Dermis microvascular lymphatic vessel endothelial cell (primary cell): ENCODE measurements at regions not wholly inside any gene's neighbourhood (a gene's known extent, or its start where the extent isn't known, plus 50 kb on each side); places are given as distances from the start of the nearest gene placed in this dataset.

ENCODE experiments used
- DNase-seq, 2 donors: peaks; one replicate each; pipeline versions ENCODE4 v3.0.0 to v3.0.0-alpha.2; 2010; ENCODE audit warnings: low read depth in 2 of 2

DNA sequence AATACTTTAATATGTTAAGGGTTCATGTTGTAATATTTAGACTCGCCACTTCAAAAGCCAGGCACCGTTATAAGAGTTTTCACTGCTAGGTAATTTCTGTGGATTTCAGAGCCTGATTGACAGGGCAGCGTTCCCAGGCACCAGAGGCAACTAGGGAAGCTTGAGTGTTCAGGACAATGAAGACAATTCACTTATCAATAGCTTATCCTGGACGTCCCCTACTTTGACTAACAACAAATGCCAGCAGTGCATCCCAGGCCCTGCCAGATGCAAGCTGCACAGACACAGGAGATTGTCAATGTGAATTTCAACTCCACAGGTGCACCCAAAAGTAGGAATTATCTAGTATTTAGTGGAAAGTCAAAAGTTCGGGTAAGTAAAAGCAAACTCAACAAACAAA lies 179.3 kb upstream of the GYPC start:
- DNase-seq: no peak

DNA sequence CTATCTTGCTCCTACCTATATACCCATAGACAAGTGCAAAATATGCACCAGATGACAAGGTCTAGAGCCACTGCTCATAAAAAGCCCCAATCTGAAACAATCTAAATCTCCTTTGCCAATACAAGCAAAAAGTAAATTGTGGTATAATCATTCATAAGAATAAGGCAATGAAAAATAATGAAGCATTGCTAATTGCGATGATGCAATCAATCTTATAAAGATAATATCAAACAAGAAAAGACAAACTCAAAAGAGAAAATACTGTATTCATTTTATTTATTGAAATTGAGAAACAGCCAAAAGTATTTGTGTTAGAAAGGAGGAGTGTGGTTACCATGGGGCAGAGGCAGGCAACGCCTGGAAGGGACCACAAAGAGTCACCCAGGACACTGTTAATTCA lies 175.9 kb upstream of the GYPC start:
- no peak for DNase-seq

DNA sequence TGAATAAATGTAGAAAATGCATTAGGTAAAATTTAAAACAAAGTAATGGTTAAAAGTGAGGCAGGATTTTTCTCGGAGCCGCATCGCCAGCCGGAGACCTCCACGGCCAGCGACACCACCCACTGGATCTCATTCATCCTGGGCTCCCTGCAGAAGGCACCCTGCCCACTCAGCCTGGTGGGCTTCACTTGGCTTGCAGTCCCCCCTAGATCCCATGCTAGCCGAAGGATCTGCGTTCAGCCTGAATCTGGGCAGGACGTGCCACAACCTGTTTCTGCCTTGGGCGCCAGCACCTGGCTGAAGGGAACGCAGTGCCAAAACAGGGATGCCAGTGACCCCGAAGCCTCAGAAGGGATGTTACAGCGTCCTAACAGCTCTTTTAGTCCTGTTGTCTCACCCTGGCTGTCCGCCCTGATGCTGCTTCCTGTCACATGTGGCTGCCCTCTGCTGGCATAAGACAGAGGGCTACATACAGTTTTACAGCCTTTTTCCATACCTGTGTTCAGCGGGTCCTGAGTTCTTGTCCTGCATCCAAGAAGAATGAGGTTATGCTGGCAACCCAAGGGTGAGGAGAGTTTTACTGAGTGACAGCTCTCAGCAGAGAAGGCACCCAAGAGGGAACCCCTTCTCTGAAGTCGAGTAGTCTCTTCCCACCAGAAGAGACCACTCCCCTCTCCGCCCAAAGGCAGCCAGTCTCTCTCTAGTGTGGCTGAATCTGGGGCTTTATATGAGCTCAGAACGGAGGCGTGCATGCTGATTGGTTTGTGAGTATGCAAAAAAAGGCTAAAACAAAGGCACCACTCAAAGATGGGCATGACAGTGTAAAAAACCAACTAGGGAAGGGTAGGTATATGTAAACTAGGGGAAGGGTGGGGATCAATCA lies 173.1 kb upstream of the GYPC start:
- DNase-seq: peak; percentile 4 to 7

DNA sequence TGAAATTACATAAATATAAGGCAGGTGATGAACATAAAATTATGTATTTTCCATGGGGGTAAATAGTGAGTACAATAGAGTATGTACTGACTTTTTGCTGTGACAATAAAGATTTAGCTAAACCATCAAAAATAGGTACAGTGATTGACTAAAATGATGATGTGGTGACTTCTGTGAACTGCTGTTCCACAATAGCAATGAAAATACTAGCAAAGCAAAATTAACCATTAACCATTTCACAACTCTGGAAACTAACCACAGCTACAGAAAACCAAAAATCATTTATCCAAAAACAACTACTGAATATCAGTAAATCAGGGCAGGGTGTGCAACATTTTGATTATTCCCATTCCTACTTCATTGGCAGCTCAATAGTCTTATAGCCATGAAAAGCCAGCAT lies 161.4 kb upstream of the GYPC start:
- DNase-seq: no peak

DNA sequence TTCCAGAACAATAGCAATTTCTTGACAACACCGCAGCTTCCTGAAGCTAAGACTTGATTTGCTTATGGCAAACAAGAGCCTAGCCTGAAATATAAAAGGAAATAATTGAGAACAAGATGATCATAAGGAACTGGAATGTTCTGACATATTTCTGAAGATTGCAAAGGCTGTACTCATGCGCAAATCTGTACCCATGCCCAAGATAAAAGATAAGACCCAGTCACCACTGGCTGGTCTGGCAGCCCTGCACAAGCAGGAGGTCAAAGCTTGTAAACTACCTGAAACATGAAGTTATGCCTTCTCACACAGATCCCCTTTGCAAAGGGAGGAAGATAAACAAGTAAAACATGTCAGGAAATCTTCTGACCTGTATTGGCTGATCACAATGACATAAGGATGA lies 160.8 kb upstream of the GYPC start:
- no peak for DNase-seq

DNA sequence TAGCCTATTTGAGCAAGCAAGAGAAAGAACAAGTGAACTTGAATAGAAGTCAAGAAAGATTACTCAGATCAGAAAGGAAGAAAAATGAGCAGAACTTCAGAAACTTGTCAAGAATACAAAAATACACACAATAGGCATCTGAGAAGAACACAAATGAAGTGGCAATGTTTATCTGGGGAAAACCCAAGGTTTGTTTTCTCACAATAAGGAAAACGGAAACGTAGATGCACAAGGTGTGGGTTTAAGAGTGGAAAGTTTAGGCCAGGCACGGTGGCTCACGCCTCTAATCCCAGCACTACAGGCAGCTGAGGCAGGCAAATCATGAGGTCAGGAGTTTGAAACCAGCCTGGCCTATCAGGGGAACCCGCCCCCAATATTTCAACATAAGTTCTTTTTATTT lies 159.5 kb upstream of the GYPC start:
- no peak for DNase-seq

DNA sequence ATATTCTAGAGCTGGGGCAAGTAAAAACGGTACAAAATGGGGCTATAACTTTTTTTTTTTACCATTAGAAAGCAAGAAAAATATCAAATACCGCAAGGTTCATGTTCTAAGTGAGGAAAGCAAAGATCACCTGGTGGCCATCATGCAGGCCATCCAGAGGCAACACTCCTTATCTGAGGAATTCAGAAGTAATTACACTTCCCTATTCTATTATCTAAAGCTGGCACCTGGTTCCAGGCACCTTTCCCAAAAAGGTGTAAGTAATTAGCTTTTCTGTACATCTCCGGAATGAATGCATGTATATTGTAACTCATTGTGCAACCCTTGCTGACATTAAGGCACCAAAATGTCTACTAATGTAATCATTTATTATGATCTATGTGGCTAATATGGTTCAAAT lies 152.5 kb upstream of the GYPC start:
- DNase-seq: no peak

DNA sequence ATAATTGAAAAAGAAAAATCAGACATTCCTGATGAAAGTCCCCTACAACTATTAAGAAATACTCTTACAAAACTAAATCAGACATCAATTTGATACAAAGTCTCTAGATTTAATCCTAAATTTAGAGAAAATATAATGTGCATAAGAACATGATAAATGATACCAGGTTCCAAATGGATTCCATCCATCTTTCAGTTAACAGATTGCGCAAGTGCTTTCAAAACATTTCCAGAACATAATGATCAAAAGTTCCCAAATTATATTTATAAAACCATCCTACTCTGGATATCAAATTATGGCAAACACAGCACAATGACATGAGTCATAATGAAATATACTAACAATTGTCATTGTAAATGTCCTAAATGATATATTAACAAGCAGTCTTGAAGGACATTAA lies 151.0 kb upstream of the GYPC start:
- no peak for DNase-seq

DNA sequence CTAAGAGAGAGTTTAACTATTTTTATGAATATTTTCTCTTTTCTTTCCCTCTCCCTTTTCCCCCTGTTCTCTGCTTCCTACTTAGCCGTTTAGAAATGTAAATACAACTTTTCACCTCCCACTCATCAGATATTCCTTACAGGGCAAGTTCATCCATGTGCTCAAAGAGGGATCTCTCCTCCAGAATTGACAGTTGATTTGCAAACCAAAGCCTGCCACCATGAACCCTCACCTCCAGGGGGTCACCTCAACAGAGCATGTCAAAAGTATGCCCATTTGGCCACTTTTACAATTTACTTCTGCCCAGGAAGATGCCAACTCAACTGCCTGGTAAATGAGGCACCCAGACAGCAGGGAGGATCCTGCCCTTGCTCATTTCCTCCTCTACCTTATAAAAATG lies 149.2 kb upstream of the GYPC start:
- DNase-seq: no peak

DNA sequence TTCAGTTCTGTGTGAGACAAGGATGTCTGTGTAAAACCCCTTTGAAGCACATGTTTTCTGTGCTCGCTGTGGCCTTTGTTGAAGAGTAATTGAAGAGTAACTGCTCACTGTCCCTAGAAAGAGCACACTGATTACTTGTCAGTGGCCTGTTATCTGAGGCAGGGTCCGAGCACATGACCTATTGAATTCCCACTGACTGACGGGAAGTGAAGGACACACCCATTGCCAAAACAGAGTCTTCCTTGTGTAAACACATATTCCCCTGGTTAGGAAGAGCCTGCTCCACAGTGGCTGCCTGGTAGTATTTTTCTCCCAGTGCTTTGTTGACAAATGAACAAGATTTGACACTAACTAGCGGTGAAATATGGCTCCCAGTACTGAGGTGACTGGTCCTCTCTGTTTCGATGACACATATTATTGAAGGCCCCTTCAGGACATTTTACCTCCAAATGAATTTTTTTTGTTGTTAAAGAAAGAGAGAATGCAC lies 148.5 kb upstream of the GYPC start:
- peak; percentile 30 to 79 for DNase-seq

DNA sequence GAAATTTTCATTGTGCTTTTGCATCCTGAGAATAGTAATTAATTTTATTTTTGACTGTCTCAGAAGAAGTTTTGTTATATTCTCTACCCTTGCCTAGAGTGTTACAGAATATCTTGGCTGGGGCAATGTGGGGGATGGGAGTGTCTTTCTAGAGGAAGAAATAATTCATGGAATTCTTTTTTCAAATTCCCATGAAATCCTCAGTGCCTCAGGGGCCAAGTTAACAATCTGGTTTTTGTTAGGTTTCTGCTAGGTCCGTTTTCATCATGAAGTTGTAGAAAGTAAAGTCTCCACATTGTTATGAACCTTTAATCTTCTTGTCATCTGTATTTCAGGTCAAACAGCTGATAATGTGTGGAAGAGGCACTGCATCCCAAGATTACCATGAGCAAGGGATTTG lies 145.6 kb upstream of the GYPC start:
- no peak for DNase-seq

DNA sequence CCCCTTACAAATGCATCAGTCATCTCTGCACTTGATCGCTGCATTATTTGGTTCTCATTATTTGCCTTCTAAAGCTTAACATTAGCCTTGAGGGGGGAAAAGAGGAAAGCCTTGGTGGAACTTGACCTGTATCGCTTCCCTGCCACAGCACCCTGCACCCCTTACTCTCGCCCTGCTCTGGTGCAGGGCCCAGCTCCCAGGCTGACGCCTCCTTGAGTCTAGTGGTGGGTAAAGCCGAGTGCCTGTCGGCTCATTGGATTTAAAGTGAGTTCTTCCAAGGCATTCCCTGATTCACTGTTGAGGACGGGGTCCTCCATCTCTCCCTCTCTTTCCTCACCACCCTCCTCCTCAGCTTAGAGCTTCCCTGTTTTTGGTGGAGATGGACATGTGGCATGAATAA lies 145.0 kb upstream of the GYPC start:
- DNase-seq: no peak

DNA sequence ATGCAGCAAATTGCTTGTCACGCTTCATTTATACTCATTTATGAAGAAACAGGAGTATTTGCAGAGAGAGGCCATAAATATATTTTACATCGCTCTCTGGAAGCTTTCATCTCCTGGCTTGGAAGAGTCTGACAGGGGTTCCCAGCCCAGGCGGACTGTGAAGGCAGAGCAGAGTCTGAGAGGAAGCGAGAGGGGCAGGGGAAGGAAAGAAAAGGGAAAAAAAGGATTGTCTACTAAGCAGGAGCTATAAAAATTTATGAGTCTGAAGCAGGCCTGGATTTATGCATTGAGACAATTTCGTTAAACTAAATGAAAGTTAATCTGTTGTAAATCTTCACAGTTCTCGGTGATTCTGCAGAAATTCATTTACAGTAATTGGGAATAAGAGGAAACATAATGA lies 143.9 kb upstream of the GYPC start:
- no peak for DNase-seq

DNA sequence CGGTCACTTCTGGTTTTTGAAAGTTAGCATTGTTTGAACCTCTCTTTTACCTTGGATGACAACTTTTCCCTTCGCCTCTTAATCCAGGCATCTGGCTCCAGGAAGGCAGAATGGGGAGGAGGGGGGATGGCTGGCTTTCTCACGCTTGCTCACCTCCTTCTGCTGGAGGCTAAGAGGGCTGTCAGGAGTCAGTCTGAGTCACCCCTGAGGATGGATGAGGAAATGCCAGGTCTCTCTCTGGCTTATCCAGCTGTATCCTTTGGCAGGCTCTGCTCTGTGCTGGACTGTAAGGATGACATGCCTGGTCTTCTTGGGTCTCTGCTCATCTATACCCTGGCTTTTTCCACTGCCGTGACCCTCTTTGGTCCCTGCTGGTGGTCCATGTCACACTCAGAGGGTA lies 142.9 kb upstream of the GYPC start:
- peak in 1 of 2 donors; percentile 93 for DNase-seq

DNA sequence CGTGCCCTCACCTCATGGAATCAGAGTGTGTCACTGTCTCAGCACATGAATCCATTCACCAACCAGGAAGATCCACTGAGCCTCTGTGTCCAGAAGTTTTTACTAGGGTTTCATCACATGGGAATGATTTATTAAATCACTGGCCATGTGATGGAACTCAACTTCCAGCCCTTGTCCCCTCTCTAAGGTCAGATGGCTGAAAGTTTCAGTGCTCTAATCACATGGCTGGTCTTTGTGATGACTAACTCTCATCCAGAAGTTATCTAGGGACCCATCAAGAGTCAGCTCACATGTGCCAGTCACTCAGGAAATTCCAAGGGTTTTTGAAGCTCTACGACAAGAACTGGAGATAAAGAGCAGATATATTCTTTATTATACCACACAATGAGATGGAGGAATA lies 140.5 kb upstream of the GYPC start:
- DNase-seq: peak in 1 of 2 donors; percentile 53

DNA sequence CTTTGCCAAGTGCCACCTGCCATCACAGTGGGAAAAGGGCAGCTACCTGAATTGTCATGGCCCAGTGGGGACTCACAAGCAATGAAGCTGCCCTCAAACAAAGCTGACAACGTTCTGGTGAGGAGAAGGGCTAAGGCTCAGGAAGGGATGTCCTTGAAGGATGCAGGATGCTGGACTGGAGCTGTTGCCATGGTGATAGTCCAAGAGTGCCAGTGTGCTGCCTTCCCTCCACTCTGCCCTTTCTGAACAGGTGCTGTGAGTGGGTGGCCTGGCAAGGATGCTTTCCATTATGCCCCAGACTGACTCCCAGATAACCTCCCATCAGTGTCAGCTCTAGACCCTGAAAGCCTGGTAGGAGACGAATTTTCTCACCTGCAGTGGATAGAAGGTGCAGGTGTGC lies 137.8 kb upstream of the GYPC start:
- no peak for DNase-seq

DNA sequence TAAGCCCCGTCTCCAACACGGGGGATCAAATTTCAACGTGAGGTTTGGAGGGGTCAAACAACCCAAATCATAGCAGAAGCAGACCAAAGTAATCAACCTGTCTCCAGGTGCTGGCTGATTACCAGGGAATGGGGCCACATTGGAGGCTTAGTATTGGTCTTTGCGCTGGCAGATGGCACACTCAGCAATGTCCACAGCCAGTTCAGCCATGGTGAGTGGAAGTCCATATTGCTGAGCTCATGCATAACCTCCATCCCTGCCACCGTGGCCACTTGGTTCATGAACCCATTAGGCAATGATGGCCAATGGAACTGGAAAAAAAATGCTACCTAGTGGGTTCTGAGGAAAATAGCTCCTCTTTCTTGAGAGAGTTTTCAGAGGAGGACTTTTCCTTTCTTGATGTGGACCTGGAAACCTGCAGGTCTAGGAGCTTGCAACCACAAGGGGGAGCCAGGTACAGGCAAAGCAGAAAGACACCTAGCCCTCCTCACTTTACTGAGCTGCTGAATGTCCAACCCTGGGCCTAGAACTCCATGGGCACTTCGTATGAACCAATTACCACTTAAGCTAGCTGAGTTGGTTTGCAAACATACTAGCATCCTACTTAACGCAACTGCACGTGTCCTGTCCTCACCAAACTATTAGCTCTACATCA lies 128.0 kb upstream of the GYPC start:
- DNase-seq: peak; percentile 71 to 72

DNA sequence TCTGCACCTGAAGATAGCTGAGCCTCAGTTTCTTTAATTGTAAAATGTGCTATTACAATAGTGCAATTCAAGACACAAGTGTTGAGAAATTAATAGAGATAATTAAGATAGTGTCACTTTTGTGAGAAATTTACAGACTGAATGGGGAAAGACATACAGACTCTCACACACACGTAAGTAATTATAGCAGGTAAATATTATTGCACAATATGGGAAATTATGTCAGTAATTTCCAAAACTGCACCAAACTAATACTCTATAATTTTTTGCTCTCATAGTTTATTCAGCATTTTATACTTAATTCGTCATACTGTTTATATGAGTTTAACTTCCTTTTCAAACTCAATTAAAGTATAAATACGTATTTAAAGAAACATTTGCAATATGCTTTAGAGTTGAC lies 124.9 kb upstream of the GYPC start:
- no peak for DNase-seq

DNA sequence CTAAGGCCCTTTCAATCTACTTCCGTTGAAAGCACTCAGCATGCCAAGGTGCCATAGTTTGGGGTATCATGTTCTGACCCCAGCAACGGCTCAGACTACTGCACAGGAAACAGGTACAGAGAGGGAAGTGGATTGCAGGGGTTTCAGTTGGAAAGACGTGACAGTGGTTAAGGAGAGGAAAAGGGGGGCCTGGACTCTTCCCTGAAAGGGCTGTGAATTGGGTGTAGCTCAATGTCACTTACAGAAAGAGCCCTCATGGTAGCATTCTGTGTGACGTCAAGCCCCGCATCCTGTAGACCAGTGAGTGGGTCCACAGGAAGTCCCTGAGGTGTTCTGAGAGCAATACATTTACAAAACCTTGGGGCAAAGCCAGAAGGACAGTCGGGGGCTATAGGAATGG lies 121.5 kb upstream of the GYPC start:
- DNase-seq: no peak

DNA sequence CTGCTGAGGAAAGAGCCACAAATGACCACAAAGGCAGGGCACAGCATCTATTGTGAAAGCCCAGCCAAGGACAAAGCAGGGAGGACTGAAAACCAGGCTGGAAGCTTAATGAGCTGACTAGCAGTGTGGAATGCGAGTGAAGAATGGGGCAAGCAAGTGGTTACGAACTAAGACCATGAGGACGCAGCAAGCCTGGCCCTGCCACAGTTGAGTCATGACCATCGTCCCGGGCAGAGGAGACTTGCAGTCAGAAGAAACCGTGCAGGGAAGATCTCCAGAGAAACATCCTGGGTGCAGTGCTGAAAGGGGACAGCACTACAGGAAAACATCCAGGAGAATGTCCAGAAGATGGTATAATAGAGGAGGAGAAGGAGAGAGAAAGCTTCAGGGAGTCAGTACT lies 120.5 kb upstream of the GYPC start:
- no peak for DNase-seq

DNA sequence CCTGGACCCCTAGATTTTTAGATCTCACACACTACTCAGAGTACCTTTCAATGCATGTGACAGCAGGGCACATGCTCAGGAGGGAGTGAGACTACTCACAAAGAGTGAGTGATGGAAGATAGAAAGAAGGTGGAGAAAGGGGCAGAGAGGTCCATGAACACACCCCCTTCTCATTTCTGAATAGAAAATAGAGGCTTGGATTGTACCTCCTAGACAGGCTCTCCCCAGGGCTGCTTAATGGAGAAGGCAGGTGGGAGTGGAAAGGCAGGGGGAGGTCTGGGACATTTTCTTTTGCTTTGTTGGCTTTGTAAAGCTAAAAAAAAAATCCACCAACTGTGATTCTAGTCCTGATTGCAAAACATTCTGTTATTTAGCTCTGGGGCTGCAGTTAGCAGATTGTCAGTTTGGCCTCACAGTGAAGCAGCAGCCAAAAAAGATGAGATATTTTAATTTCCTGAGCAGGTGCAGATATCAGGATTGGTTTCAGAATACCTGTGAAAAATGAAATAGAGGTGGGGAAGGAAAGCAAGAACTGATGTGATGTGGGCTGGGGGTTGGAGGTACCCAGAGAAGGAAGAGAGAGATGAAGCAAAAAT lies 119.3 kb upstream of the GYPC start:
- no peak for DNase-seq

DNA sequence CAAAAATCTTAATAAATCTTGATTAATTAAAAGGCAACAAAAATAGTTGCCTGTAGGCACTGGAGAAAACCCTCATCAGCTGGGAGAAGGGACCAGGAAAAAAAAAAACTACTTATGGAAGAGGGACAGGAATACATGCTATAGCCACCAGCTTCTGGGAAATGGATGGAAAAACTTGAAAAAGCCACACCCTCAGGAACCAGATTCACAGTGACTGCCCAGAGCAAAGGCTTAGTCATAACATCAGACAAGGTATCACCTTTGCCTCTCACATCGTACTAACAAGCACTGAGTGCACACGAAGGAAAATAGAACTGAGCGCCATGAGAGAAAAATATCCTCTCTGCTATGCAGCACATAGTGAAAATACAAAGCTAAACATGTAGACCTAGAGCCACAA lies 116.9 kb upstream of the GYPC start:
- no peak for DNase-seq

DNA sequence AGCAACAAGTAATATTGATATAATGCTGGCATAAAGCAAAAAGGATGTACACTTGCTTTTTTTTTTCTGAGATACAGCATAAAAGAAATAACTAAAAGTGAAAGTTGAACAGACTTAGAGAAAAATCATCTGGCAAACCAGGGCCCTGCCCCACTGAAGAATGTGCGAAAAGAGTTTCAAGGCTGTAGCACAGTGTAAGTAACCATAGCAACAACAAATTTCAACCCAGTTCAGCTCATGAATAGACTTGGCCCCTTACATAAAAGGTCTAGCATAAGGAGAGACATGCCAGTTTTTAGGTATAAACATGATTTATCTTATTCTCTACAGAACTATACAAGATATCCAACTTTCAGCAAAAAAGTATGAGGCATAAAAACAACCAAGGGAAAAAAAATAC lies 113.7 kb upstream of the GYPC start:
- DNase-seq: no peak
